ENCODE measurements at regions not wholly inside any gene's neighbourhood (a gene's known extent, or its start where the extent isn't known, plus 50 kb on each side); places are given as distances from the start of the nearest gene placed in this dataset.

GRCh38 chr4:30265716-30266115 lies 454.5 kb upstream of the PCDH7 start:
- no peaks in the 10 kb centered on the region for H3K9me3 ChIP-seq (ENCODE audit: control insufficient read depth, insufficient read depth, low read length)

GRCh38 chr4:30268370-30268769 lies 451.8 kb upstream of the PCDH7 start:
- Histone ChIP-seq H3K36me3 (ENCODE audit: control insufficient read depth, insufficient read depth, low read length) (no peaks in the 10 kb centered on the region), H3K27me3 (ENCODE audit: control insufficient read depth, insufficient read depth, low read length) (no peaks in the 10 kb centered on the region), H3K9me3 (ENCODE audit: control insufficient read depth, insufficient read depth, low read length) (no peaks in the 10 kb centered on the region), H3K4me3 (ENCODE audit: low read depth, low read length) (no peak overlapping the region), H3K4me1 (ENCODE audit: control insufficient read depth, insufficient read depth, low read length) (no peaks in the 10 kb centered on the region), H3K9ac (ENCODE audit: low read depth, low read length) (no peak overlapping the region)

More at GRCh38 chr4:30265716-30266115, 454.5 kb upstream of the PCDH7 start:
- H3K9ac ChIP-seq (ENCODE audit: low read depth, low read length), result no peak overlapping the region
- H3K36me3 ChIP-seq (ENCODE audit: control insufficient read depth, insufficient read depth, low read length), result no peaks in the 10 kb centered on the region
- no peak overlapping the region for H3K4me3 ChIP-seq (ENCODE audit: low read depth, low read length)
- H3K27me3 ChIP-seq (ENCODE audit: control insufficient read depth, insufficient read depth, low read length), result no peaks in the 10 kb centered on the region
- H3K4me1 ChIP-seq (ENCODE audit: control insufficient read depth, insufficient read depth, low read length), result no peaks in the 10 kb centered on the region

- H3K4me3 ChIP-seq (ENCODE audit: low read depth, low read length), result no peak overlapping the region
- no peaks in the 10 kb centered on the region for H3K36me3 ChIP-seq (ENCODE audit: control insufficient read depth, insufficient read depth, low read length)
- H3K9ac ChIP-seq (ENCODE audit: low read depth, low read length), result no peak overlapping the region
- H3K27me3 ChIP-seq (ENCODE audit: control insufficient read depth, insufficient read depth, low read length), result no peaks in the 10 kb centered on the region
- H3K9me3 ChIP-seq (ENCODE audit: control insufficient read depth, insufficient read depth, low read length), result no peaks in the 10 kb centered on the region
- H3K4me1 ChIP-seq (ENCODE audit: control insufficient read depth, insufficient read depth, low read length), result no peaks in the 10 kb centered on the region
These were observed 450.3 kb upstream of the PCDH7 start for GRCh38 chr4:30269850-30270249.

- Histone ChIP-seq H3K4me1 (ENCODE audit: control insufficient read depth, insufficient read depth, low read length) (no peaks in the 10 kb centered on the region), H3K9ac (ENCODE audit: low read depth, low read length) (no peak overlapping the region), H3K36me3 (ENCODE audit: control insufficient read depth, insufficient read depth, low read length) (no peaks in the 10 kb centered on the region), H3K27me3 (ENCODE audit: control insufficient read depth, insufficient read depth, low read length) (no peaks in the 10 kb centered on the region), H3K4me3 (ENCODE audit: low read depth, low read length) (no peak overlapping the region), H3K9me3 (ENCODE audit: control insufficient read depth, insufficient read depth, low read length) (no peaks in the 10 kb centered on the region)
These were observed 438.2 kb upstream of the PCDH7 start for GRCh38 chr4:30281986-30282385.

- H3K9ac ChIP-seq (ENCODE audit: low read depth, low read length), result no peak overlapping the region
- H3K27me3 ChIP-seq (ENCODE audit: control insufficient read depth, insufficient read depth, low read length), result no peaks in the 10 kb centered on the region
- H3K4me3 ChIP-seq (ENCODE audit: low read depth, low read length), result no peak overlapping the region
- no peaks in the 10 kb centered on the region for H3K9me3 ChIP-seq (ENCODE audit: control insufficient read depth, insufficient read depth, low read length)
- no peaks in the 10 kb centered on the region for H3K36me3 ChIP-seq (ENCODE audit: control insufficient read depth, insufficient read depth, low read length)
- no peaks in the 10 kb centered on the region for H3K4me1 ChIP-seq (ENCODE audit: control insufficient read depth, insufficient read depth, low read length)
These were observed 436.8 kb upstream of the PCDH7 start for GRCh38 chr4:30283336-30283735.

- H3K9ac ChIP-seq (ENCODE audit: low read depth, low read length), result no peak overlapping the region
- no peaks in the 10 kb centered on the region for H3K36me3 ChIP-seq (ENCODE audit: control insufficient read depth, insufficient read depth, low read length)
- no peaks in the 10 kb centered on the region for H3K4me1 ChIP-seq (ENCODE audit: control insufficient read depth, insufficient read depth, low read length)
- no peaks in the 10 kb centered on the region for H3K9me3 ChIP-seq (ENCODE audit: control insufficient read depth, insufficient read depth, low read length)
- no peaks in the 10 kb centered on the region for H3K27me3 ChIP-seq (ENCODE audit: control insufficient read depth, insufficient read depth, low read length)
- H3K4me3 ChIP-seq (ENCODE audit: low read depth, low read length), result no peak overlapping the region
These were observed 425.9 kb upstream of the PCDH7 start for GRCh38 chr4:30294295-30294694.

GRCh38 chr4:30295652-30296051 lies 424.5 kb upstream of the PCDH7 start:
- no peaks in the 10 kb centered on the region for H3K9me3 ChIP-seq (ENCODE audit: control insufficient read depth, insufficient read depth, low read length)
- H3K4me3 ChIP-seq (ENCODE audit: low read depth, low read length), result no peak overlapping the region
- H3K36me3 ChIP-seq (ENCODE audit: control insufficient read depth, insufficient read depth, low read length), result no peaks in the 10 kb centered on the region
- H3K27me3 ChIP-seq (ENCODE audit: control insufficient read depth, insufficient read depth, low read length), result no peaks in the 10 kb centered on the region
- no peak overlapping the region for H3K9ac ChIP-seq (ENCODE audit: low read depth, low read length)
- no peaks in the 10 kb centered on the region for H3K4me1 ChIP-seq (ENCODE audit: control insufficient read depth, insufficient read depth, low read length)

- no peaks in the 10 kb centered on the region for H3K36me3 ChIP-seq (ENCODE audit: control insufficient read depth, insufficient read depth, low read length)
- H3K4me3 ChIP-seq (ENCODE audit: low read depth, low read length), result no peak overlapping the region
- no peaks in the 10 kb centered on the region for H3K4me1 ChIP-seq (ENCODE audit: control insufficient read depth, insufficient read depth, low read length)
- no peaks in the 10 kb centered on the region for H3K9me3 ChIP-seq (ENCODE audit: control insufficient read depth, insufficient read depth, low read length)
- no peak overlapping the region for H3K9ac ChIP-seq (ENCODE audit: low read depth, low read length)
- H3K27me3 ChIP-seq (ENCODE audit: control insufficient read depth, insufficient read depth, low read length), result no peaks in the 10 kb centered on the region
These were observed 406.2 kb upstream of the PCDH7 start for GRCh38 chr4:30314001-30314400.

- H3K4me3 ChIP-seq (ENCODE audit: low read depth, low read length), result no peak overlapping the region
- H3K27me3 ChIP-seq (ENCODE audit: control insufficient read depth, insufficient read depth, low read length), result no peaks in the 10 kb centered on the region
- H3K9me3 ChIP-seq (ENCODE audit: control insufficient read depth, insufficient read depth, low read length), result peaks cover 5% of the 10 kb centered on the region
- H3K36me3 ChIP-seq (ENCODE audit: control insufficient read depth, insufficient read depth, low read length), result no peaks in the 10 kb centered on the region
- H3K9ac ChIP-seq (ENCODE audit: low read depth, low read length), result no peak overlapping the region
- H3K4me1 ChIP-seq (ENCODE audit: control insufficient read depth, insufficient read depth, low read length), result no peaks in the 10 kb centered on the region
These were observed 389.1 kb upstream of the PCDH7 start for GRCh38 chr4:30330894-30331652.

GRCh38 chr4:30341731-30342130 lies 378.4 kb upstream of the PCDH7 start:
- H3K9me3 ChIP-seq (ENCODE audit: control insufficient read depth, insufficient read depth, low read length), result no peaks in the 10 kb centered on the region
- H3K9ac ChIP-seq (ENCODE audit: low read depth, low read length), result no peak overlapping the region
- H3K27me3 ChIP-seq (ENCODE audit: control insufficient read depth, insufficient read depth, low read length), result no peaks in the 10 kb centered on the region
- H3K4me3 ChIP-seq (ENCODE audit: low read depth, low read length), result no peak overlapping the region
- no peaks in the 10 kb centered on the region for H3K4me1 ChIP-seq (ENCODE audit: control insufficient read depth, insufficient read depth, low read length)
- H3K36me3 ChIP-seq (ENCODE audit: control insufficient read depth, insufficient read depth, low read length), result no peaks in the 10 kb centered on the region

- H3K9ac ChIP-seq (ENCODE audit: low read depth, low read length), result no peak overlapping the region
- H3K27me3 ChIP-seq (ENCODE audit: control insufficient read depth, insufficient read depth, low read length), result no peaks in the 10 kb centered on the region
- H3K36me3 ChIP-seq (ENCODE audit: control insufficient read depth, insufficient read depth, low read length), result no peaks in the 10 kb centered on the region
- H3K4me3 ChIP-seq (ENCODE audit: low read depth, low read length), result no peak overlapping the region
- no peaks in the 10 kb centered on the region for H3K4me1 ChIP-seq (ENCODE audit: control insufficient read depth, insufficient read depth, low read length)
- H3K9me3 ChIP-seq (ENCODE audit: control insufficient read depth, insufficient read depth, low read length), result no peaks in the 10 kb centered on the region
These were observed 369.9 kb upstream of the PCDH7 start for GRCh38 chr4:30350288-30350687.

GRCh38 chr4:30354605-30355004 lies 365.6 kb upstream of the PCDH7 start:
- Histone ChIP-seq H3K36me3 (ENCODE audit: control insufficient read depth, insufficient read depth, low read length) (no peaks in the 10 kb centered on the region), H3K9me3 (ENCODE audit: control insufficient read depth, insufficient read depth, low read length) (no peaks in the 10 kb centered on the region), H3K4me1 (ENCODE audit: control insufficient read depth, insufficient read depth, low read length) (no peaks in the 10 kb centered on the region), H3K4me3 (ENCODE audit: low read depth, low read length) (no peak overlapping the region), H3K9ac (ENCODE audit: low read depth, low read length) (no peak overlapping the region), H3K27me3 (ENCODE audit: control insufficient read depth, insufficient read depth, low read length) (no peaks in the 10 kb centered on the region)
